ENCODE measurements at regions not wholly inside any gene's neighbourhood (a gene's known extent, or its start where the extent isn't known, plus 50 kb on each side); places are given as distances from the start of the nearest gene placed in this dataset.

DNA sequence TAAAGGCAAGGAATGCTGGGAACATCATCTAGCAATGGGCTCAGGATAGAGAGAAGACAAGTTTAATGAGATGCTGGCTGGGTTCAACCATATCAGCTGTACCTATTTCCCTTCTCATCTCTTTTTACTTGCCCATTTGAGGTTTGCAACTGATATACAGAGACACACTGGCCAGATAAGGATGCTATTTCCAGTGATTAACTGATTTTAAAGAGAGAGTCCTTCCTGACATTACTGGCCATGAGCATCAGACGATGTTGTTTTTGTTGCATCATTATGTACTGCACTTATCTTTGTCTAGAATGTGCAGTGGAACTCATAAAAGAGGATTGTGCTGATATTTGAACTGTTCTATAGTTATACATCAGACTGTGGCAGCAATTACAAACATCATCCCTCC lies 252.7 kb downstream of the BTBD3 start:
- no peak for TF ChIP-seq CTCF (IDR thresholded peaks at IDR 0.05)
- TF ChIP-seq POLR2A (IDR thresholded peaks at IDR 0.05), result no peak

Data from body of pancreas (tissue), 4 donors.